IMR-90 (cell line): ENCODE measurements at regions not wholly inside any gene's neighbourhood (a gene's known extent, or its start where the extent isn't known, plus 50 kb on each side); places are given as distances from the start of the nearest gene placed in this dataset.

Source experiments
- ATAC-seq: fragments of 200-7000 bp; cut with Tn5 transposase; 2 replicates; pipeline ENCODE4 v1.9.1; 2020; ENCODE audit warnings: low read depth, mild to moderate bottlenecking, moderate library complexity
- BruUV-seq: library from RNA; stranded (reverse); fragments of 400-500 nt; replicated peaks from 2 replicates; lab custom pipeline; 2021; lab: Mats Ljungman, UMichigan
- CTCF ChIA-PET: fragments of 300-600 bp; formaldehyde crosslinking; extraction: SDS; loops from one replicate; lab custom pipeline; 2021; ENCODE audit warnings: antibody characterized with exemption; lab: Yijun Ruan, JAX
- POLR2A ChIA-PET: fragments of 300-600 bp; sonication (Branson Sonifier 250); formaldehyde crosslinking; loops from one replicate; lab custom pipeline; 2022; ENCODE audit warnings: antibody characterized with exemption; ENCODE audit not compliant: unreplicated experiment; lab: Charles Lee
- DNase-seq: peaks from one replicate; pipeline ENCODE4 v3.0.0; 2013
- H2AFZ ChIP-seq: replicated peaks from 2 replicates; pipeline ENCODE3; 2013; ENCODE audit warnings: low read length, mild to moderate bottlenecking; ENCODE audit not compliant: poor library complexity
- H2AK5ac ChIP-seq: 2 replicates; pipeline ENCODE4 v1.6.1; 2013; ENCODE audit warnings: low read depth, low read length, inconsistent platforms
- H2AK9ac ChIP-seq: replicated peaks from 2 replicates; pipeline ENCODE3; 2013; ENCODE audit warnings: mild to moderate bottlenecking, low read depth, low read length, moderate library complexity; ENCODE audit not compliant: poor library complexity
- H2BK120ac ChIP-seq: 2 replicates; pipeline ENCODE4 v1.6.1; 2013; ENCODE audit warnings: low read depth, low read length, inconsistent platforms
- H2BK15ac ChIP-seq: 3 replicates; pipeline ENCODE4 v1.6.1; 2013; ENCODE audit warnings: low read depth, low read length, inconsistent platforms
- H2BK20ac ChIP-seq: 2 replicates; pipeline ENCODE4 v1.6.1; 2013; ENCODE audit warnings: low read depth, mild to moderate bottlenecking, inconsistent platforms, low read length, moderate library complexity
- H2BK5ac ChIP-seq: 2 replicates; pipeline ENCODE4 v1.6.1; 2013; ENCODE audit warnings: mild to moderate bottlenecking, low read depth, low read length, inconsistent platforms; ENCODE audit not compliant: poor library complexity, severe bottlenecking
- H3K14ac ChIP-seq: replicated peaks from 2 replicates; pipeline ENCODE4 v1.6.1; 2013; ENCODE audit warnings: low read depth, low read length, inconsistent platforms
- H3K18ac ChIP-seq: 2 replicates; pipeline ENCODE4 v1.6.1; 2013; ENCODE audit warnings: low read depth, low read length, control low read depth
- H3K23ac ChIP-seq: 2 replicates; pipeline ENCODE4 v1.6.1; 2013; ENCODE audit warnings: low read depth, low read length, inconsistent platforms
- H3K27ac ChIP-seq: 2 replicates; pipeline ENCODE4 v1.5.1; 2013; ENCODE audit warnings: mild to moderate bottlenecking, control low read depth, low read length; ENCODE audit not compliant: insufficient read depth
- H3K27me3 ChIP-seq: 2 replicates; pipeline ENCODE4 v1.6.1; 2013; ENCODE audit warnings: low read length; ENCODE audit not compliant: control insufficient read depth, insufficient read depth
- H3K36me3 ChIP-seq: 2 replicates; pipeline ENCODE4 v1.6.1; 2013; ENCODE audit warnings: low read length, mixed read lengths; ENCODE audit not compliant: control insufficient read depth, insufficient read depth
- H3K4ac ChIP-seq: 2 replicates; pipeline ENCODE4 v1.6.1; 2013; ENCODE audit warnings: low read depth, low read length, inconsistent platforms
- H3K4me1 ChIP-seq: 2 replicates; pipeline ENCODE4 v1.6.1; 2013; ENCODE audit warnings: low read length, mixed read lengths; ENCODE audit not compliant: control insufficient read depth, insufficient read depth
- H3K4me2 ChIP-seq: 2 replicates; pipeline ENCODE4 v1.6.1; 2013; ENCODE audit warnings: low read depth, mild to moderate bottlenecking, control low read depth, low read length, moderate library complexity
- H3K4me3 ChIP-seq: 2 replicates; pipeline ENCODE4 v1.5.1; 2013; ENCODE audit warnings: low read depth, mild to moderate bottlenecking, control low read depth, low read length, moderate library complexity; ENCODE audit not compliant: insufficient read depth
- H3K56ac ChIP-seq: 2 replicates; pipeline ENCODE4 v1.6.1; 2013; ENCODE audit warnings: low read length, inconsistent platforms; ENCODE audit not compliant: insufficient read depth; ENCODE audit errors: extremely low read depth
- H3K79me1 ChIP-seq, 2 experiments: 2 replicates each; pipeline ENCODE4 v1.6.1; 2013; ENCODE audit warnings: low read length in 2 of 2, inconsistent platforms in 1 of 2, low read depth in 1 of 2
- H3K9ac ChIP-seq: 2 replicates; pipeline ENCODE4 v1.6.1; 2013; ENCODE audit warnings: low read depth, low read length, control low read depth
- H3K9me1 ChIP-seq: 2 replicates; pipeline ENCODE4 v1.6.1; 2013; ENCODE audit warnings: low read length, inconsistent platforms; ENCODE audit not compliant: insufficient read depth
- H3K9me3 ChIP-seq: 2 replicates; pipeline ENCODE4 v1.6.1; 2013; ENCODE audit warnings: low read length; ENCODE audit not compliant: control insufficient read depth, insufficient read depth
- H4K20me1 ChIP-seq: 2 replicates; pipeline ENCODE4 v1.6.1; 2013; ENCODE audit warnings: low read length, inconsistent platforms; ENCODE audit not compliant: insufficient read depth
- H4K5ac ChIP-seq: 2 replicates; pipeline ENCODE4 v1.6.1; 2013; ENCODE audit warnings: mild to moderate bottlenecking, low read depth, low read length, control low read depth
- H4K8ac ChIP-seq, 2 experiments: 2 replicates each; pipeline ENCODE4 v1.6.1; 2013; ENCODE audit warnings: low read depth in 2 of 2, low read length in 2 of 2, control low read depth in 1 of 2, inconsistent platforms in 1 of 2
- H4K91ac ChIP-seq: 2 replicates; pipeline ENCODE4 v1.6.1; 2013; ENCODE audit warnings: low read depth, low read length, inconsistent platforms; ENCODE audit not compliant: insufficient read depth
- BHLHE40 ChIP-seq: fragments of 150-350 bp; IDR thresholded peaks from 2 replicates; pipeline ENCODE4 v1.6.1; 2016; ENCODE audit warnings: mild to moderate bottlenecking, low read depth, low read length
- CEBPB ChIP-seq: IDR thresholded peaks from 2 replicates; pipeline ENCODE4 v1.6.1; 2012; ENCODE audit warnings: low read depth, low read length, improper control_type of control experiment
- CHD1 ChIP-seq: IDR thresholded peaks from 2 replicates; pipeline ENCODE4 v1.6.1; 2012; ENCODE audit warnings: low read depth, low read length, improper control_type of control experiment
- FOS ChIP-seq: fragments of 150-350 bp; IDR thresholded peaks from 2 replicates; pipeline ENCODE4 v1.6.1; 2016; ENCODE audit warnings: low read depth, low read length
- MAFK ChIP-seq: IDR thresholded peaks from 2 replicates; pipeline ENCODE4 v1.6.1; 2012; ENCODE audit warnings: low read depth, low read length, improper control_type of control experiment
- MAZ ChIP-seq: IDR thresholded peaks from 2 replicates; pipeline ENCODE4 v1.6.1; 2012; ENCODE audit warnings: low read depth, mild to moderate bottlenecking, low read length, improper control_type of control experiment, moderate library complexity, borderline replicate concordance
- MXI1 ChIP-seq: IDR thresholded peaks from 2 replicates; pipeline ENCODE4 v1.6.1; 2012; ENCODE audit warnings: low read depth, mild to moderate bottlenecking, low read length, moderate library complexity, borderline replicate concordance
- NFE2L2 ChIP-seq: fragments of 150-350 bp; IDR thresholded peaks from 2 replicates; pipeline ENCODE4 v1.6.1; 2016; ENCODE audit warnings: low read depth, mild to moderate bottlenecking, low read length
- POLR2A ChIP-seq: IDR thresholded peaks from 2 replicates; pipeline ENCODE4 v1.6.1; 2012; ENCODE audit warnings: mild to moderate bottlenecking, low read depth, low read length
- RAD21 ChIP-seq: IDR thresholded peaks from 2 replicates; pipeline ENCODE4 v1.6.1; 2012; ENCODE audit warnings: low read length, improper control_type of control experiment
- RCOR1 ChIP-seq: IDR thresholded peaks from 2 replicates; pipeline ENCODE4 v1.6.1; 2012; ENCODE audit warnings: mild to moderate bottlenecking, low read length, improper control_type of control experiment; ENCODE audit not compliant: insufficient replicate concordance
- RFX5 ChIP-seq: IDR thresholded peaks from 2 replicates; pipeline ENCODE4 v1.8.0; 2012; ENCODE audit warnings: low read depth, mild to moderate bottlenecking, low read length, moderate library complexity
- SMC3 ChIP-seq: fragments of 150-350 bp; IDR thresholded peaks from 2 replicates; pipeline ENCODE4 v1.6.1; 2016; ENCODE audit warnings: low read depth, mild to moderate bottlenecking, antibody characterized with exemption, low read length, moderate library complexity
- WGBS, 2 experiments: methylation state at CpG; one replicate each; pipeline versions ENCODE4 v1.1.5 to v1.1.7; 2013; ENCODE audit warnings: missing lambda C conversion rate in 2 of 2; ENCODE audit not compliant: insufficient read length in 1 of 2; ENCODE audit errors: extremely low coverage in 2 of 2; 5-methylcytosine and 5-hydroxymethylcytosine counted together
- dilution Hi-C: fragments of 300-500 bp; cut with HindIII; formaldehyde crosslinking; loops from one replicate; pipeline ENCODE4 v1.14.3; 2018; ENCODE audit warnings: low sequenced_read_pairs; ENCODE audit not compliant: unreplicated experiment
- in situ Hi-C: fragments of 300-500 bp; cut with MboI; formaldehyde crosslinking; loops from 3 replicates; pipeline ENCODE4 v1.14.3; 2019; ENCODE audit warnings: low sequenced_read_pairs, inconsistent platforms, mixed read lengths
- intact Hi-C: fragments of 100-400 bp; cut with micrococcal nuclease; formaldehyde crosslinking; loops from 2 replicates; pipeline ENCODE4 v1.10.0; 2022
- TF ChIP-seq, protein P1 (sequence below): conservative IDR thresholded peaks from 2 replicates; pipeline ENCODE4 v1.5.1; 2012; ENCODE audit warnings: mild to moderate bottlenecking, low read depth, low read length, improper control_type of control experiment
- TF ChIP-seq, protein P2 (sequence below): fragments of 150-350 bp; IDR thresholded peaks from 2 replicates; pipeline ENCODE4 v1.6.1; 2016; ENCODE audit warnings: low read depth, mild to moderate bottlenecking, low read length, moderate library complexity, borderline replicate concordance
- TF ChIP-seq, protein P3 (sequence below): fragments of 150-350 bp; IDR thresholded peaks from 2 replicates; pipeline ENCODE4 v1.6.1; 2017; ENCODE audit warnings: mild to moderate bottlenecking, antibody characterized with exemption, low read length, low read depth

DNA sequence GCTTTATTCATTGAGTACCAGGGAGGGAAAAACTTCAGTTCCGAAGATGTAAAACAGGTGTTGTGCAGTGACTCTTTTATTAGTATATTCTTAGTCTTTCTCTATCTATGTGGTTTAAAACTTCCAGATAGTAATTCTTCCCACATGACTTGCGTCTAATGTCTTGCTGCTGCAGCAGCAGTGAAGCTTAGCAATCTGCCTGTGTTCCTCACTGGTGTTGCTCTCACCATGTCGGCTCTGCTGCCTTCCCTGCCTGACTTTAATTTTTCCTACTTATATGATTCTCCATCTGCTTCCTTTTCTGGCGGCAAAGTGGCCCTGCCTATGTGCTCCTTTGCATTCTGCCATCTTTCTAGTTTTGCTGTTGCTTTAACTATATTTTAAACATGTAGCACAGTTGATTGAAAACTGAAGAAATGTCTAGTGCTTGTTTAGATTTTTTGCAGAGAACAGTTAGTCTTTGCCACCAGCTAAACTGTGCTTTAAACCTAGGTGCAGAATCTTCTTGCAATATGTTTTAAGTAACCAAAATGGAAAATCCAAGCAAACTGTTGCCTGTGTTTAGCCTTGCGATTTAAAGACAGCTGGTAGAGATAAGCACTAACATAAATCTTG lies 1934.2 kb upstream of the IGFBP7 start:
- DNase-seq, result no peak
- no peak for TF ChIP-seq FOS
- no peak for TF ChIP-seq BHLHE40
- TF ChIP-seq CHD1, result no peak
- no peak for TF ChIP-seq MAFK
- no peak for TF ChIP-seq RCOR1
- TF ChIP-seq SMC3, result no peak
- TF ChIP-seq, protein P1, sequence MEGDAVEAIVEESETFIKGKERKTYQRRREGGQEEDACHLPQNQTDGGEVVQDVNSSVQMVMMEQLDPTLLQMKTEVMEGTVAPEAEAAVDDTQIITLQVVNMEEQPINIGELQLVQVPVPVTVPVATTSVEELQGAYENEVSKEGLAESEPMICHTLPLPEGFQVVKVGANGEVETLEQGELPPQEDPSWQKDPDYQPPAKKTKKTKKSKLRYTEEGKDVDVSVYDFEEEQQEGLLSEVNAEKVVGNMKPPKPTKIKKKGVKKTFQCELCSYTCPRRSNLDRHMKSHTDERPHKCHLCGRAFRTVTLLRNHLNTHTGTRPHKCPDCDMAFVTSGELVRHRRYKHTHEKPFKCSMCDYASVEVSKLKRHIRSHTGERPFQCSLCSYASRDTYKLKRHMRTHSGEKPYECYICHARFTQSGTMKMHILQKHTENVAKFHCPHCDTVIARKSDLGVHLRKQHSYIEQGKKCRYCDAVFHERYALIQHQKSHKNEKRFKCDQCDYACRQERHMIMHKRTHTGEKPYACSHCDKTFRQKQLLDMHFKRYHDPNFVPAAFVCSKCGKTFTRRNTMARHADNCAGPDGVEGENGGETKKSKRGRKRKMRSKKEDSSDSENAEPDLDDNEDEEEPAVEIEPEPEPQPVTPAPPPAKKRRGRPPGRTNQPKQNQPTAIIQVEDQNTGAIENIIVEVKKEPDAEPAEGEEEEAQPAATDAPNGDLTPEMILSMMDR, result no peak
- TF ChIP-seq NFE2L2, result no peak
- TF ChIP-seq, protein P2, sequence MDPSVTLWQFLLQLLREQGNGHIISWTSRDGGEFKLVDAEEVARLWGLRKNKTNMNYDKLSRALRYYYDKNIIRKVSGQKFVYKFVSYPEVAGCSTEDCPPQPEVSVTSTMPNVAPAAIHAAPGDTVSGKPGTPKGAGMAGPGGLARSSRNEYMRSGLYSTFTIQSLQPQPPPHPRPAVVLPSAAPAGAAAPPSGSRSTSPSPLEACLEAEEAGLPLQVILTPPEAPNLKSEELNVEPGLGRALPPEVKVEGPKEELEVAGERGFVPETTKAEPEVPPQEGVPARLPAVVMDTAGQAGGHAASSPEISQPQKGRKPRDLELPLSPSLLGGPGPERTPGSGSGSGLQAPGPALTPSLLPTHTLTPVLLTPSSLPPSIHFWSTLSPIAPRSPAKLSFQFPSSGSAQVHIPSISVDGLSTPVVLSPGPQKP, result no peak
- no peak for TF ChIP-seq POLR2A
- TF ChIP-seq RFX5, result no peak
- no peak for TF ChIP-seq RAD21
- TF ChIP-seq MAZ, result no peak
- TF ChIP-seq, protein P3, sequence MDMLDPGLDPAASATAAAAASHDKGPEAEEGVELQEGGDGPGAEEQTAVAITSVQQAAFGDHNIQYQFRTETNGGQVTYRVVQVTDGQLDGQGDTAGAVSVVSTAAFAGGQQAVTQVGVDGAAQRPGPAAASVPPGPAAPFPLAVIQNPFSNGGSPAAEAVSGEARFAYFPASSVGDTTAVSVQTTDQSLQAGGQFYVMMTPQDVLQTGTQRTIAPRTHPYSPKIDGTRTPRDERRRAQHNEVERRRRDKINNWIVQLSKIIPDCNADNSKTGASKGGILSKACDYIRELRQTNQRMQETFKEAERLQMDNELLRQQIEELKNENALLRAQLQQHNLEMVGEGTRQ, result no peak
- no peak for TF ChIP-seq CEBPB
- TF ChIP-seq MXI1, result no peak
- no peak overlapping the region for H3K4me2 ChIP-seq
- H3K9me3 ChIP-seq, result no peaks in the 10 kb centered on the region
- H3K36me3 ChIP-seq, result no peaks in the 10 kb centered on the region
- H4K20me1 ChIP-seq, result no peaks in the 10 kb centered on the region
- no peak overlapping the region for H4K5ac ChIP-seq
- H3K23ac ChIP-seq, result no peak overlapping the region
- no peak overlapping the region for H2BK15ac ChIP-seq
- no peak for ATAC-seq
- H2AFZ ChIP-seq, result no peak overlapping the region
- H2AK5ac ChIP-seq, result no peak overlapping the region
- H3K27ac ChIP-seq, result no peak overlapping the region
- H3K79me1 ChIP-seq, result no peaks in the 10 kb centered on the region
- dilution Hi-C loops (no loop called here), in situ Hi-C loops (no loop called here), intact Hi-C loops (no loop called here)
- H2BK20ac ChIP-seq, result no peak overlapping the region
- no peak overlapping the region for H3K4ac ChIP-seq
- no peak overlapping the region for H3K14ac ChIP-seq
- H3K9ac ChIP-seq, result no peak overlapping the region
- H4K91ac ChIP-seq, result no peak overlapping the region
- CTCF ChIA-PET, result no interaction called here
- H3K18ac ChIP-seq, result no peak overlapping the region
- H3K4me1 ChIP-seq, result no peaks in the 10 kb centered on the region
- WGBS, 2 experiments, result no CpG with 5 or more reads among the region's 5 CpGs
- no peak overlapping the region for H2BK5ac ChIP-seq
- no peaks in the 10 kb centered on the region for H3K27me3 ChIP-seq
- no TSS peak for BruUV-seq
- H2BK120ac ChIP-seq, result no peak overlapping the region
- no peak overlapping the region for H4K8ac ChIP-seq
- no peaks in the 10 kb centered on the region for H3K9me1 ChIP-seq
- POLR2A ChIA-PET, result no interaction called here
- H3K56ac ChIP-seq, result no peak overlapping the region
- no peak overlapping the region for H2AK9ac ChIP-seq
- H3K4me3 ChIP-seq, result no peak overlapping the region
